ENCODE measurements at regions not wholly inside any gene's neighbourhood (a gene's known extent, or its start where the extent isn't known, plus 50 kb on each side); places are given as distances from the start of the nearest gene placed in this dataset.

DNA sequence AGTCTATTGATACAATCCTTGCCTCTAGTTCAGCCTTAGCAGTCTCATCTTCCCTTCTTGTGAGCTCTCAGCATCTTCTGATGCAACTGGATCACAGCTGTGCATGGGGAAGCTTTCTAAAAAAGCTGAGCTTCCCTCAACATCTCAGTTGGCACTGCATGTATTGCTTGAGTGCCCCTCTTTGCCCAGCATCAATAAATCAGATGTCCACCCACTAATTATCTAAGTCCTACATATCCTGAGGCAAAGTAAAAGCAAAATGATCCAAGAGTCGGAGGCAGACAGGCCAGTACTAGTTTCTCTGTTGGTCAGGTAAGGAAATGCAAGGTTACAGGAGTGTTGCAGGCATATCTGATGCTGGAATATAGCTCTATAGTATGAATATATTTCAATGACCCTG, 334.5 kb upstream of the NCAM1 start:
- TF ChIP-seq POLR2AphosphoS5 (IDR thresholded peaks at IDR 0.05) (no peak), POLR2A (IDR thresholded peaks at IDR 0.05) (no peak)
- TF ChIP-seq, protein P1, sequence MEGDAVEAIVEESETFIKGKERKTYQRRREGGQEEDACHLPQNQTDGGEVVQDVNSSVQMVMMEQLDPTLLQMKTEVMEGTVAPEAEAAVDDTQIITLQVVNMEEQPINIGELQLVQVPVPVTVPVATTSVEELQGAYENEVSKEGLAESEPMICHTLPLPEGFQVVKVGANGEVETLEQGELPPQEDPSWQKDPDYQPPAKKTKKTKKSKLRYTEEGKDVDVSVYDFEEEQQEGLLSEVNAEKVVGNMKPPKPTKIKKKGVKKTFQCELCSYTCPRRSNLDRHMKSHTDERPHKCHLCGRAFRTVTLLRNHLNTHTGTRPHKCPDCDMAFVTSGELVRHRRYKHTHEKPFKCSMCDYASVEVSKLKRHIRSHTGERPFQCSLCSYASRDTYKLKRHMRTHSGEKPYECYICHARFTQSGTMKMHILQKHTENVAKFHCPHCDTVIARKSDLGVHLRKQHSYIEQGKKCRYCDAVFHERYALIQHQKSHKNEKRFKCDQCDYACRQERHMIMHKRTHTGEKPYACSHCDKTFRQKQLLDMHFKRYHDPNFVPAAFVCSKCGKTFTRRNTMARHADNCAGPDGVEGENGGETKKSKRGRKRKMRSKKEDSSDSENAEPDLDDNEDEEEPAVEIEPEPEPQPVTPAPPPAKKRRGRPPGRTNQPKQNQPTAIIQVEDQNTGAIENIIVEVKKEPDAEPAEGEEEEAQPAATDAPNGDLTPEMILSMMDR (IDR thresholded peaks at IDR 0.05), result no peak
